HFFc6 (cell line): ENCODE measurements at regions not wholly inside any gene's neighbourhood (a gene's known extent, or its start where the extent isn't known, plus 50 kb on each side); places are given as distances from the start of the nearest gene placed in this dataset.

ENCODE experiments used
- DNase-seq: peaks from one replicate; pipeline ENCODE4 v3.0.0-alpha.2; 2018
- H3K27ac Mint-ChIP-seq: 2 replicates; pipeline ENCODE4 v1.8.0; 2020; ENCODE audit warnings: mild to moderate bottlenecking, mixed read lengths
- H3K27me3 Mint-ChIP-seq: 2 replicates; pipeline ENCODE4 v1.8.0; 2021; ENCODE audit warnings: mild to moderate bottlenecking, moderate library complexity, mixed read lengths; ENCODE audit not compliant: insufficient read depth
- H3K36me3 Mint-ChIP-seq: 2 replicates; pipeline ENCODE4 v1.8.0; 2021; ENCODE audit warnings: low read depth, mixed read lengths
- H3K4me1 Mint-ChIP-seq: 2 replicates; pipeline ENCODE4 v1.8.0; 2020; ENCODE audit warnings: low read depth, mixed read lengths
- H3K4me3 Mint-ChIP-seq: 2 replicates; pipeline ENCODE4 v1.8.0; 2020; ENCODE audit warnings: mild to moderate bottlenecking, moderate library complexity, mixed read lengths
- H3K9me3 Mint-ChIP-seq: 2 replicates; pipeline ENCODE4 v1.8.0; 2020; ENCODE audit warnings: mild to moderate bottlenecking, mixed read lengths
- TF ChIP-seq, protein P1 (sequence below): fragments of 200-600 bp; sonication (generic); IDR thresholded peaks from 2 replicates; pipeline ENCODE4 v1.5.0; 2021; ENCODE audit warnings: antibody characterized with exemption, mild to moderate bottlenecking

DNA sequence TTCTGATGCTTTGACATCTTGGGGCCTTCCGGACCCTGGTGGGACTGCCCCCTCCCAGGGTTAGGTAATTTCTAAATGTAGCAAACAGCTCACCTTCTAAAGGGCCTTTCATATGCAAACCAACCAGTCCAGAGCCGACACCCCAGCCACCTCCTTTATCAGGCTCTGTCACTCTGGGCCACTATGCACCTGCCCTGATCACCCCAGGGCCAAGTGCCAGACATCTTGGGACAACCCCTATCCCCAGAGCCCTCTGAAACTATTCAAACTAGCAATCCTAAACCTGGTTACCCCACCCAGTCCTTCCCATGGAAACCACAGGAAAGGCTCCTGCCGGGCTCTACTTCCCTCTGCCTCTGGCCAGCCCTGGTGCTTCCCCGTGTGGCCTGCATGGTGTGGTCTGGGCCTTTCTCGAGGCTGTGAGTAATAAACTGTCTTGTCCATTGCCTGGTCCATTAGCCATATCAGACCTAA, 91.2 kb upstream of the TNRC6C start:
- Mint-ChIP-seq H3K4me3 (no peak overlapping the region), H3K27ac (no peak overlapping the region), H3K4me1 (no peaks in the 10 kb centered on the region), H3K36me3 (no peaks in the 10 kb centered on the region), H3K27me3 (peaks cover 56% of the 10 kb centered on the region), H3K9me3 (no peaks in the 10 kb centered on the region)
- no peak for DNase-seq
- TF ChIP-seq, protein P1, sequence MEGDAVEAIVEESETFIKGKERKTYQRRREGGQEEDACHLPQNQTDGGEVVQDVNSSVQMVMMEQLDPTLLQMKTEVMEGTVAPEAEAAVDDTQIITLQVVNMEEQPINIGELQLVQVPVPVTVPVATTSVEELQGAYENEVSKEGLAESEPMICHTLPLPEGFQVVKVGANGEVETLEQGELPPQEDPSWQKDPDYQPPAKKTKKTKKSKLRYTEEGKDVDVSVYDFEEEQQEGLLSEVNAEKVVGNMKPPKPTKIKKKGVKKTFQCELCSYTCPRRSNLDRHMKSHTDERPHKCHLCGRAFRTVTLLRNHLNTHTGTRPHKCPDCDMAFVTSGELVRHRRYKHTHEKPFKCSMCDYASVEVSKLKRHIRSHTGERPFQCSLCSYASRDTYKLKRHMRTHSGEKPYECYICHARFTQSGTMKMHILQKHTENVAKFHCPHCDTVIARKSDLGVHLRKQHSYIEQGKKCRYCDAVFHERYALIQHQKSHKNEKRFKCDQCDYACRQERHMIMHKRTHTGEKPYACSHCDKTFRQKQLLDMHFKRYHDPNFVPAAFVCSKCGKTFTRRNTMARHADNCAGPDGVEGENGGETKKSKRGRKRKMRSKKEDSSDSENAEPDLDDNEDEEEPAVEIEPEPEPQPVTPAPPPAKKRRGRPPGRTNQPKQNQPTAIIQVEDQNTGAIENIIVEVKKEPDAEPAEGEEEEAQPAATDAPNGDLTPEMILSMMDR: no peak

DNA sequence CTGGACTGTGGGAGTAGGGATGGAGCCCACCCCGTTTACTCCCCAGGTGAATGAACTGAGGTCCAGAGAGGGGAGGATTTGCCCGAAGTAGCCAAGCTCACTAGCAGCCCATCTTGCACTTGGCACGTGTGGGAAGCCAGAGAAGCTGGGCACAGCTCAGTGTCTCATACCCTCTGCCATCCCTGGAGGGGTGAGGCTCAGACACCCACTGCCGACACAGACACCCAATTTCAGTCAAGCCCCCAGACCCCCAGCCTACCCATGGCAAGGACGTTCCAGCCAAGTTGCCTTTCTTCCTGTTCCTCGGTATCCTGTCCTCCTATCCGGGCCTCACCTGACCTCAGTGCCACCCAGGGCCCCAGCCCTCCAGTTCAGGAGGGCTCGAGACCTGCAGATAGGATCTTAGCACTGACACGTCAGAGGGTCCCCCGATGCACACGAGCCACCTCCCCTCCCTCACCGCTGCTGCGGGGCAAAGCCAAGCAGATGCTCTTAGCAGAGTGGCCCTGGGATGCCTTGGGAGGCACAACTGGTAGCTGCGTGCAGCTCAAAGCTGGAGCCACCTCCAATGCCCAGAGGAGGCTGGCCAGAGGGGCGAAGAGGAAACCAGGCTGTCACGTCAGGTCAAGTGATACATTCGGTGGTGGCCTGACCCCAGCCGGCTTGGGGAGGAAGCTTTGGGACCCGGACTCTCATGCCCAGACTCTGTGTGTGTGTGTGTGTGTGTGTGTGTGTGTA, 90.4 kb upstream of the TNRC6C start:
- Mint-ChIP-seq H3K4me1 (no peaks in the 10 kb centered on the region), H3K27me3 (peaks cover 55% of the 10 kb centered on the region), H3K4me3 (no peak overlapping the region), H3K9me3 (no peaks in the 10 kb centered on the region), H3K27ac (no peak overlapping the region), H3K36me3 (no peaks in the 10 kb centered on the region)
- TF ChIP-seq, protein P1: no peak
- no peak for DNase-seq

DNA sequence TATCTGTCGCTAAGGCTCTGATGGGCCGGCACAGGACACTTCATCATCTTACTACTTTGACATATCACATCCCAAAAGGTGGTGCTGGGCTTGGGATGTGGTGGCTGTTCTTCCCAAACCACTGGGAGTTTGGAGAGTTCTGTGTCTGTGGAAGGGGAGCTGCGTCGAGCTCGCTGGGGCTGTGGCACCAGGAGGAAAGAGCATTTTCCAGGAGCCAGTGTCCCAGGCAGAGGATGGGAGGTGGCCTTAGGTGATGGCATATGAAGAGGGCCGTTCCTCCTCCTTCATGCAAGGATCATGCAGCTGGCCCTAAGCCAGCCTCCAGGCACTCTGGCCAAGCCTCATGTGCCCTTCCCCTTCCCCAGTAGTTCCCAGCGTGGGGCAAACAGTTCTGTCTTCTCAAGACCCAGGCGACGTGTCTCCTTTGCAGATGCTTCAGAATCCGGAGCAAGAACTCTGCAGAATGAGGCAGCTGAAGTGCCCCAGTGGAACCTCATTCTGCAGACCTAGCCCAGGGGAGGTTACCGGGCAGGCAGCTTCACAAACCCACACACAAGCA, 89.4 kb upstream of the TNRC6C start:
- Mint-ChIP-seq H3K27ac (no peak overlapping the region), H3K36me3 (no peaks in the 10 kb centered on the region), H3K4me1 (no peaks in the 10 kb centered on the region), H3K27me3 (peaks cover 51% of the 10 kb centered on the region), H3K4me3 (no peak overlapping the region), H3K9me3 (no peaks in the 10 kb centered on the region)
- TF ChIP-seq, protein P1: no peak
- no peak for DNase-seq

DNA sequence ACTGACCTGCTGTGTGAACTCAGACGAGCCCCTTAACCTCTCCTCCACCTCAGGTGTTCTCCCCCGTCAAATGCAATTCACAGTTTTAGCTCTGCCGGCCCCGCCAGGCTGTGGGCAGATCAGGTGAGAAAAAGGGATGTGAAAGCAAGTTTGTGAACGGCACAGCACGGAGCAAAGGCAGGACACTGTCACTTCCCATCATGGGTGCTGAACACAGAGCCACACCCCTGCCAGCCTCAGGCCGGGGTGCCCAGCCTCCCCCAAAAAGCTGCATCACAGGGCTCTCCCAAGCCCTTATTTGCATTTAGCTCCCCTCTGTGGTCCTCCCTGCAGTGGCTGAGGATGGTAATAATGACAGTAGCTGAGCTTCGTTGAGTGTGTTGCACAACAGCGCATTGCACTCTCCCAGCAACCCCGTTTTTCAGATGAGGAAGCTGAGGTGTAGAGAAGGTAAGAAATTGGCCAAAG, 88.8 kb upstream of the TNRC6C start:
- Mint-ChIP-seq H3K4me1 (no peaks in the 10 kb centered on the region; the same call in 1 of the 2 replicates), H3K36me3 (no peaks in the 10 kb centered on the region), H3K27ac (no peak overlapping the region), H3K9me3 (no peaks in the 10 kb centered on the region), H3K4me3 (no peak overlapping the region), H3K27me3 (peaks cover 48% of the 10 kb centered on the region)
- TF ChIP-seq, protein P1: no peak
- DNase-seq: no peak

DNA sequence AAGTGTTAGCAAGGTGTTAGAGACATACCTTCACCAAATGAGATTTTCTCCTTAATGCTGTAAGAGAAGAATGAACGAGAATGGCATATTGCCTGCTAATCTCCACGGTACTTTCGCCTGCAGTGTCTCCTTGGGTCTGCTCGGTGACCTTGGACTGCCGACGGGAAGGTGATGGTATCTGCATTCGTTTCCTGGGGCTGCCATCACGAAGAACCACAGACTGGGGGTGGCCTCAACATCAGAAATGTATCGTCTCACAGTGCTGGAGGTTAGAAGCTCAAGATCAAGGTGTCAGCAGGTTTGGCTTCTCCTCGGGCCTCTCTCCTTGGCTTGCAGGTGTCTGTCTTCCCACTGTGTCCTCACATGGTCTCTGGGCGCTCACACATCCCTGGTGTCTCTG, 86.3 kb upstream of the TNRC6C start:
- TF ChIP-seq, protein P1: no peak
- H3K36me3 Mint-ChIP-seq: peaks cover 12% of the 10 kb centered on the region
- H3K27me3 Mint-ChIP-seq: peaks cover 36% of the 10 kb centered on the region
- no peak overlapping the region for H3K27ac Mint-ChIP-seq
- DNase-seq: no peak
- peaks cover 7% of the 10 kb centered on the region; the same call in 1 of the 2 replicates for H3K4me1 Mint-ChIP-seq
- no peak overlapping the region for H3K4me3 Mint-ChIP-seq
- peaks cover 15% of the 10 kb centered on the region for H3K9me3 Mint-ChIP-seq
